GM23248 (cell line): ENCODE measurements at regions not wholly inside any gene's neighbourhood (a gene's known extent, or its start where the extent isn't known, plus 50 kb on each side); places are given as distances from the start of the nearest gene placed in this dataset.

Experiments used
- EZH2 ChIP-seq: fragments of 200-600 bp; sonication (generic); IDR thresholded peaks from 2 replicates; pipeline ENCODE4 v1.6.1; 2018; ENCODE audit warnings: antibody characterized with exemption, mild to moderate bottlenecking; ENCODE audit not compliant: insufficient read depth, poor library complexity, severe bottlenecking
- EZH2phosphoT487 ChIP-seq: fragments of 200-600 bp; sonication (generic); IDR thresholded peaks from 2 replicates; pipeline ENCODE4 v1.6.1; 2018; ENCODE audit warnings: antibody characterized with exemption, moderate library complexity, mild to moderate bottlenecking, low read depth; ENCODE audit not compliant: insufficient read depth

- no peak for TF ChIP-seq EZH2phosphoT487
- no peak for TF ChIP-seq EZH2
Measured at GRCh38 chr20:12395353-12395752, 477.7 kb downstream of the BTBD3 start.
